DND-41 (cell line): ENCODE measurements at regions not wholly inside any gene's neighbourhood (a gene's known extent, or its start where the extent isn't known, plus 50 kb on each side); places are given as distances from the start of the nearest gene placed in this dataset.

Source experiments
- CTCF ChIP-seq: IDR thresholded peaks from 2 replicates; pipeline ENCODE4 v1.5.1; 2012; ENCODE audit warnings: borderline replicate concordance, low read length, moderate library complexity, mild to moderate bottlenecking; ENCODE audit not compliant: poor library complexity, severe bottlenecking; ENCODE audit errors: extremely low read depth
- EZH2 ChIP-seq: IDR thresholded peaks from 3 replicates; pipeline ENCODE4 v1.6.1; 2012; ENCODE audit warnings: borderline replicate concordance, low read depth, mild to moderate bottlenecking, moderate library complexity, low read length, inconsistent platforms; ENCODE audit not compliant: severe bottlenecking

GRCh38 chr13:90719461-90719860 is 628.0 kb upstream of the MIR17HG start:
- no peak for TF ChIP-seq CTCF
- TF ChIP-seq EZH2, result no peak
